Smooth muscle cell (in vitro differentiated cells): ENCODE measurements at regions not wholly inside any gene's neighbourhood (a gene's known extent, or its start where the extent isn't known, plus 50 kb on each side); places are given as distances from the start of the nearest gene placed in this dataset. TPM values are rescaled to one million over a fixed set of nuclear protein-coding genes. Genes with fewer than 3 reads are reported as not detected.

ENCODE experiments used
- DNase-seq: peaks from one replicate; lab custom pipeline; 2025; ENCODE audit not compliant: unreplicated experiment; lab: John Stamatoyannopoulos, UW
- H2AFZ ChIP-seq: fragments of 200-600 bp; sonication (generic); 2 replicates; pipeline ENCODE4 v1.6.0; 2016; ENCODE audit warnings: antibody characterized with exemption, low read depth, mild to moderate bottlenecking
- H3F3A ChIP-seq: fragments of 200-600 bp; sonication (generic); 2 replicates; pipeline ENCODE4 v1.6.0; 2017; ENCODE audit warnings: antibody characterized with exemption, low read depth
- H3K27ac ChIP-seq: fragments of 200-600 bp; sonication (generic); 2 replicates; pipeline ENCODE4 v1.5.1; 2016; ENCODE audit warnings: low read depth, mild to moderate bottlenecking
- H3K27me3 ChIP-seq: fragments of 200-600 bp; sonication (generic); 2 replicates; pipeline ENCODE4 v1.6.1; 2016; ENCODE audit warnings: low read depth, mild to moderate bottlenecking
- H3K36me3 ChIP-seq: fragments of 200-600 bp; sonication (generic); 2 replicates; pipeline ENCODE4 v1.5.1; 2016; ENCODE audit warnings: low read depth
- H3K4me1 ChIP-seq: fragments of 200-600 bp; sonication (generic); 2 replicates; pipeline ENCODE4 v1.5.1; 2016; ENCODE audit warnings: low read depth
- H3K4me2 ChIP-seq: fragments of 200-600 bp; sonication (generic); 2 replicates; pipeline ENCODE4 v1.6.0; 2016; ENCODE audit warnings: mild to moderate bottlenecking
- H3K4me3 ChIP-seq: fragments of 200-600 bp; sonication (generic); 2 replicates; pipeline ENCODE4 v1.5.1; 2016; ENCODE audit warnings: mild to moderate bottlenecking
- H3K79me2 ChIP-seq: fragments of 200-600 bp; sonication (generic); 2 replicates; pipeline ENCODE4 v1.6.0; 2016; ENCODE audit warnings: low read depth, mild to moderate bottlenecking
- H3K9ac ChIP-seq: fragments of 200-600 bp; sonication (generic); 2 replicates; pipeline ENCODE4 v1.6.0; 2016; ENCODE audit warnings: low read depth
- H3K9me3 ChIP-seq: fragments of 200-600 bp; sonication (generic); replicated peaks from 2 replicates; pipeline ENCODE4 v1.5.1; 2016; ENCODE audit warnings: low read depth
- H4K20me1 ChIP-seq: fragments of 200-600 bp; sonication (generic); 2 replicates; pipeline ENCODE4 v1.6.0; 2016; ENCODE audit warnings: low read depth
- CTCF ChIP-seq: fragments of 200-600 bp; sonication (generic); IDR thresholded peaks from 2 replicates; pipeline ENCODE4 v1.5.1; 2017; ENCODE audit warnings: borderline replicate concordance, mild to moderate bottlenecking, antibody characterized with exemption; ENCODE audit not compliant: insufficient read depth, poor library complexity, severe bottlenecking
- WGBS: methylation state at CpG from one replicate; pipeline ENCODE4 v1.1.7; 2016; ENCODE audit warnings: low lambda C conversion rate; 5-methylcytosine and 5-hydroxymethylcytosine counted together
- small RNA-seq: library from RNA; depleted of rRNA; stranded (forward); fragments of <200 nt; gene quantifications from one replicate; pipeline ENCODE3, GENCODE V24; 2014

GRCh38 chr20:50459124-50459918, 50.9 kb upstream of the PTPN1 start:
- Histone ChIP-seq H3K9me3 (no peaks in the 10 kb centered on the region), H3K27ac (no peak overlapping the region), H4K20me1 (no peaks in the 10 kb centered on the region), H3K27me3 (no peaks in the 10 kb centered on the region), H3K4me3 (no peak overlapping the region), H2AFZ (no peak overlapping the region), H3K4me1 (no peaks in the 10 kb centered on the region), H3F3A (no peaks in the 10 kb centered on the region), H3K79me2 (no peaks in the 10 kb centered on the region), H3K36me3 (no peaks in the 10 kb centered on the region), H3K4me2 (no peak overlapping the region), H3K9ac (no peak overlapping the region)
- 98% methylated on average over 2 of the region's 2 CpGs for WGBS
- no peak for TF ChIP-seq CTCF
- DNase-seq, result no peak

GRCh38 chr20:50460115-50460607, 50.0 kb upstream of the PTPN1 start:
- Histone ChIP-seq H3K36me3 (no peaks in the 10 kb centered on the region), H3K4me1 (no peaks in the 10 kb centered on the region), H3K27me3 (no peaks in the 10 kb centered on the region), H3F3A (no peaks in the 10 kb centered on the region), H3K79me2 (no peaks in the 10 kb centered on the region), H3K4me2 (no peak overlapping the region), H2AFZ (peak overlapping the region; percentile 23), H3K9ac (no peak overlapping the region), H3K27ac (no peak overlapping the region), H3K9me3 (no peaks in the 10 kb centered on the region), H3K4me3 (no peak overlapping the region), H4K20me1 (no peaks in the 10 kb centered on the region)
- 88% methylated on average over 9 of the region's 9 CpGs for WGBS
- no peak for DNase-seq
- TF ChIP-seq CTCF, result no peak

Small RNA genes lying in the stretch of these regions (small RNA-seq; reads per million reads assigned to genes)
- gene RN7SL636P, result not detected
